ENCODE measurements at regions not wholly inside any gene's neighbourhood (a gene's known extent, or its start where the extent isn't known, plus 50 kb on each side); places are given as distances from the start of the nearest gene placed in this dataset.

DNA sequence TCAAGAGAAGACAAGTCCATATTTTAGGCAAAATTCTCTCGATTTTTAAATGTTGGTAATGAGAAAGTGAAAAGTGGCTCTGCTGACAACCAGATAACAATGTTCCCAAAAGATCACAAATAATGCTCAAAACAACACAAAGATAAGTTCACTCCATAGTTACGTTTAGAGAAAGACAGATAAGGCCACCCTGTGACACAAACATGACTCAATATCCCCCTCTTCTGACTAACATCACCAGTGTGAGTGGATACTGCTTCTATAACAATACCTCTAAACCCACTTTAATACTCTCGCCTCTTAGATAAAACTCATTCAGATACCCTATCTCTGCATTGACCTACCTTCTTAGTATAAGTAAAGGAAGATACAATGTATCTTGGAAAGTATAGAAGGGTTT, 51.2 kb upstream of the RGS7 start (continued):
- TF ChIP-seq JUN (IDR thresholded peaks at IDR 0.05; ENCODE audit: borderline replicate concordance, low read depth, low read length) (no peak), JUN (CRISPR knock-in tag; IDR thresholded peaks at IDR 0.05; ENCODE audit: borderline replicate concordance) (no peak), RAD21 (CRISPR knock-in tag; conservative IDR thresholded peaks at IDR 0.05 in 1 of 2, IDR thresholded peaks at IDR 0.05 in 1 of 2) (peak; percentile 51 to 67), GATAD2A (IDR thresholded peaks at IDR 0.05) (no peak), ZNF75A (CRISPR knock-in tag; IDR thresholded peaks at IDR 0.05) (no peak), ZKSCAN1 (IDR thresholded peaks at IDR 0.05; ENCODE audit: low read depth, low read length) (no peak), CBFA2T3 (IDR thresholded peaks at IDR 0.05) (peak; percentile 16; the same call in 1 of the 2 replicates), MAZ (CRISPR knock-in tag; conservative IDR thresholded peaks at IDR 0.05 in 1 of 2, IDR thresholded peaks at IDR 0.05 in 1 of 2) (0 out of 4 replicates have a peak, but pooled peaks of 1 of the 2 experiments have one; percentile 31), JUND (IDR thresholded peaks at IDR 0.05; ENCODE audit: borderline replicate concordance, low read depth, low read length) (no peak), JUND (tag; IDR thresholded peaks at IDR 0.05; ENCODE audit: borderline replicate concordance, low read depth, low read length) (0 out of 3 replicates have a peak, but pooled peaks have one; percentile 14), HNRNPH1 (optimal IDR thresholded peaks at IDR 0.05; ENCODE audit: low read depth, low read length) (no peak), CREBBP (IDR thresholded peaks at IDR 0.05; ENCODE audit: low read depth, low read length) (no peak), STAT5A (IDR thresholded peaks at IDR 0.05; ENCODE audit: borderline replicate concordance, low read length) (no peak)
- TF ChIP-seq, protein P1, sequence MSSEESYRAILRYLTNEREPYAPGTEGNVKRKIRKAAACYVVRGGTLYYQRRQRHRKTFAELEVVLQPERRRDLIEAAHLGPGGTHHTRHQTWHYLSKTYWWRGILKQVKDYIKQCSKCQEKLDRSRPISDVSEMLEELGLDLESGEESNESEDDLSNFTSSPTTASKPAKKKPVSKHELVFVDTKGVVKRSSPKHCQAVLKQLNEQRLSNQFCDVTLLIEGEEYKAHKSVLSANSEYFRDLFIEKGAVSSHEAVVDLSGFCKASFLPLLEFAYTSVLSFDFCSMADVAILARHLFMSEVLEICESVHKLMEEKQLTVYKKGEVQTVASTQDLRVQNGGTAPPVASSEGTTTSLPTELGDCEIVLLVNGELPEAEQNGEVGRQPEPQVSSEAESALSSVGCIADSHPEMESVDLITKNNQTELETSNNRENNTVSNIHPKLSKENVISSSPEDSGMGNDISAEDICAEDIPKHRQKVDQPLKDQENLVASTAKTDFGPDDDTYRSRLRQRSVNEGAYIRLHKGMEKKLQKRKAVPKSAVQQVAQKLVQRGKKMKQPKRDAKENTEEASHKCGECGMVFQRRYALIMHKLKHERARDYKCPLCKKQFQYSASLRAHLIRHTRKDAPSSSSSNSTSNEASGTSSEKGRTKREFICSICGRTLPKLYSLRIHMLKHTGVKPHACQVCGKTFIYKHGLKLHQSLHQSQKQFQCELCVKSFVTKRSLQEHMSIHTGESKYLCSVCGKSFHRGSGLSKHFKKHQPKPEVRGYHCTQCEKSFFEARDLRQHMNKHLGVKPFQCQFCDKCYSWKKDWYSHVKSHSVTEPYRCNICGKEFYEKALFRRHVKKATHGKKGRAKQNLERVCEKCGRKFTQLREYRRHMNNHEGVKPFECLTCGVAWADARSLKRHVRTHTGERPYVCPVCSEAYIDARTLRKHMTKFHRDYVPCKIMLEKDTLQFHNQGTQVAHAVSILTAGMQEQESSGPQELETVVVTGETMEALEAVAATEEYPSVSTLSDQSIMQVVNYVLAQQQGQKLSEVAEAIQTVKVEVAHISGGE (CRISPR knock-in tag; IDR thresholded peaks at IDR 0.05), result no peak

Measured in K562 (cell line).